HEK293 (cell line): ENCODE measurements at regions not wholly inside any gene's neighbourhood (a gene's known extent, or its start where the extent isn't known, plus 50 kb on each side); places are given as distances from the start of the nearest gene placed in this dataset.

Source experiments
- CTCF ChIA-PET: fragments of 350-600 bp; formaldehyde crosslinking; extraction: SDS; loops from one replicate; lab custom pipeline; 2021; ENCODE audit warnings: antibody characterized with exemption; lab: Yijun Ruan, JAX
- POLR2A ChIA-PET: fragments of 300-600 bp; formaldehyde crosslinking; extraction: SDS; loops from one replicate; lab custom pipeline; 2020; ENCODE audit warnings: antibody characterized with exemption, inconsistent platforms; lab: Yijun Ruan, JAX
- H3K27ac ChIP-seq: fragments of 200-500 bp; sonication (Bioruptor generic); 2 replicates; pipeline ENCODE4 v1.5.1; 2014; ENCODE audit warnings: low read depth, low read length, control low read depth, inconsistent platforms; ENCODE audit errors: extremely low read depth
- H3K36me3 ChIP-seq, 2 experiments: fragments of 200-500 bp in 1 of 2; sonication (Bioruptor generic) in 1 of 2; 1 replicate in 1 of 2; 2 replicates in 1 of 2; pipeline ENCODE4 v1.5.1; 2014 to 2017; ENCODE audit warnings: inconsistent platforms in 2 of 2, low read length in 2 of 2; ENCODE audit not compliant: control insufficient read depth in 2 of 2, insufficient read depth in 1 of 2
- H3K4me1 ChIP-seq: fragments of 200-500 bp; sonication (Bioruptor generic); 2 replicates; pipeline ENCODE4 v1.5.1; 2014; ENCODE audit warnings: mild to moderate bottlenecking, low read length, inconsistent platforms; ENCODE audit not compliant: control insufficient read depth, insufficient read depth
- H3K4me3 ChIP-seq: 2 replicates; pipeline ENCODE4 v1.5.1; 2011; ENCODE audit warnings: low read depth, mild to moderate bottlenecking, control low read depth, low read length, moderate library complexity
- H3K9me3 ChIP-seq: fragments of 200-500 bp; sonication (Bioruptor generic); 2 replicates; pipeline ENCODE4 v1.5.1; 2014; ENCODE audit warnings: low read depth, low read length, inconsistent platforms; ENCODE audit not compliant: control insufficient read depth, insufficient read depth
- ATF2 ChIP-seq: fragments of 450-650 bp; formaldehyde crosslinking; IDR thresholded peaks from 2 replicates; pipeline ENCODE4 v1.5.1; 2016; ENCODE audit warnings: missing biosample characterization, missing genetic modification characterization, low read depth
- BCL11A ChIP-seq: fragments of 450-650 bp; formaldehyde crosslinking; IDR thresholded peaks from 2 replicates; pipeline ENCODE4 v1.5.1; 2016; ENCODE audit warnings: low read depth, missing biosample characterization, missing genetic modification characterization
- HOXC10 ChIP-seq: sonication (generic); formaldehyde crosslinking; IDR thresholded peaks from 2 replicates; pipeline ENCODE4 v1.8.1; 2023; ENCODE audit warnings: mild to moderate bottlenecking, missing genetic modification reagents
- REST ChIP-seq: fragments of 450-650 bp; formaldehyde crosslinking; IDR thresholded peaks from 2 replicates; pipeline ENCODE4 v1.5.1; 2016; ENCODE audit warnings: missing biosample characterization, missing genetic modification characterization
- ZBTB8A ChIP-seq: fragments of 450-650 bp; formaldehyde crosslinking; IDR thresholded peaks from 2 replicates; pipeline ENCODE4 v1.5.1; 2016; ENCODE audit warnings: missing biosample characterization, missing genetic modification characterization
- ZNF132 ChIP-seq: fragments of 450-650 bp; formaldehyde crosslinking; IDR thresholded peaks from 2 replicates; pipeline ENCODE4 v1.5.1; 2017; ENCODE audit warnings: missing biosample characterization, missing genetic modification characterization, borderline replicate concordance
- ZNF133 ChIP-seq: fragments of 450-650 bp; formaldehyde crosslinking; IDR thresholded peaks from 2 replicates; pipeline ENCODE4 v1.5.1; 2016; ENCODE audit warnings: missing biosample characterization, missing genetic modification characterization
- ZNF140 ChIP-seq: fragments of 450-650 bp; formaldehyde crosslinking; IDR thresholded peaks from 2 replicates; pipeline ENCODE4 v1.5.1; 2016; ENCODE audit warnings: missing biosample characterization, missing genetic modification characterization
- ZNF148 ChIP-seq: fragments of 450-650 bp; formaldehyde crosslinking; IDR thresholded peaks from 2 replicates; pipeline ENCODE4 v1.5.0; 2017; ENCODE audit warnings: missing biosample characterization, missing genetic modification characterization, borderline replicate concordance
- ZNF16 ChIP-seq: fragments of 450-650 bp; formaldehyde crosslinking; IDR thresholded peaks from 2 replicates; pipeline ENCODE4 v1.5.1; 2016; ENCODE audit warnings: low read depth, missing biosample characterization, missing genetic modification characterization
- ZNF202 ChIP-seq: fragments of 450-650 bp; formaldehyde crosslinking; IDR thresholded peaks from 2 replicates; pipeline ENCODE4 v1.5.1; 2016; ENCODE audit warnings: missing biosample characterization, missing genetic modification characterization, borderline replicate concordance
- ZNF223 ChIP-seq: fragments of 450-650 bp; formaldehyde crosslinking; IDR thresholded peaks from 2 replicates; pipeline ENCODE4 v1.5.1; 2016; ENCODE audit warnings: missing biosample characterization, missing genetic modification characterization
- ZNF248 ChIP-seq: fragments of 450-650 bp; formaldehyde crosslinking; IDR thresholded peaks from 2 replicates; pipeline ENCODE4 v1.5.1; 2017; ENCODE audit warnings: missing biosample characterization, missing genetic modification characterization
- ZNF324 ChIP-seq: fragments of 450-650 bp; formaldehyde crosslinking; IDR thresholded peaks from 2 replicates; pipeline ENCODE4 v1.5.1; 2016; ENCODE audit warnings: missing biosample characterization, missing genetic modification characterization
- ZNF350 ChIP-seq: fragments of 450-650 bp; formaldehyde crosslinking; IDR thresholded peaks from 2 replicates; pipeline ENCODE4 v1.5.0; 2017; ENCODE audit warnings: missing biosample characterization, mild to moderate bottlenecking, missing genetic modification characterization
- ZNF391 ChIP-seq: fragments of 450-650 bp; formaldehyde crosslinking; IDR thresholded peaks from 2 replicates; pipeline ENCODE4 v1.5.1; 2016; ENCODE audit warnings: low read depth, missing biosample characterization, missing genetic modification characterization, borderline replicate concordance
- ZNF394 ChIP-seq: fragments of 450-650 bp; formaldehyde crosslinking; IDR thresholded peaks from 2 replicates; pipeline ENCODE4 v1.5.1; 2016; ENCODE audit warnings: missing biosample characterization, missing genetic modification characterization, mild to moderate bottlenecking, moderate library complexity, borderline replicate concordance
- ZNF426 ChIP-seq: fragments of 450-650 bp; formaldehyde crosslinking; IDR thresholded peaks from 2 replicates; pipeline ENCODE4 v1.5.1; 2017; ENCODE audit warnings: missing biosample characterization, missing genetic modification characterization, mild to moderate bottlenecking, inconsistent platforms, moderate library complexity
- ZNF518A ChIP-seq: fragments of 450-650 bp; formaldehyde crosslinking; conservative IDR thresholded peaks from 2 replicates; pipeline ENCODE4 v1.5.1; 2016; ENCODE audit warnings: low read depth, missing biosample characterization, missing genetic modification characterization
- ZNF555 ChIP-seq: fragments of 450-650 bp; formaldehyde crosslinking; conservative IDR thresholded peaks from 2 replicates; pipeline ENCODE4 v1.5.1; 2017; ENCODE audit warnings: missing biosample characterization, mild to moderate bottlenecking, missing genetic modification characterization, inconsistent platforms
- ZNF623 ChIP-seq: fragments of 450-650 bp; formaldehyde crosslinking; IDR thresholded peaks from 2 replicates; pipeline ENCODE4 v1.5.1; 2016; ENCODE audit warnings: missing biosample characterization, missing genetic modification characterization
- ZNF624 ChIP-seq: fragments of 450-650 bp; formaldehyde crosslinking; IDR thresholded peaks from 2 replicates; pipeline ENCODE4 v1.5.1; 2017; ENCODE audit warnings: missing biosample characterization, missing genetic modification characterization
- ZNF654 ChIP-seq: fragments of 450-650 bp; formaldehyde crosslinking; IDR thresholded peaks from 2 replicates; pipeline ENCODE4 v1.5.1; 2016; ENCODE audit warnings: low read depth, missing biosample characterization, missing genetic modification characterization
- ZNF704 ChIP-seq: fragments of 450-650 bp; formaldehyde crosslinking; IDR thresholded peaks from 2 replicates; pipeline ENCODE4 v1.5.1; 2016; ENCODE audit warnings: missing biosample characterization, missing genetic modification characterization
- ZNF777 ChIP-seq: fragments of 450-650 bp; formaldehyde crosslinking; IDR thresholded peaks from 2 replicates; pipeline ENCODE4 v1.5.1; 2017; ENCODE audit warnings: missing biosample characterization, missing genetic modification characterization, borderline replicate concordance

- no peaks in the 10 kb centered on the region for H3K9me3 ChIP-seq
- no peaks in the 10 kb centered on the region for H3K36me3 ChIP-seq
- H3K4me3 ChIP-seq: no peak overlapping the region
- CTCF ChIA-PET: no interaction called here
- H3K27ac ChIP-seq: no peak overlapping the region
- POLR2A ChIA-PET: no interaction called here
- H3K4me1 ChIP-seq: no peaks in the 10 kb centered on the region
- TF ChIP-seq ZNF248 (tag by site-specific recombination): no peak
- 0 out of 2 replicates have a peak, but pooled peaks have one; percentile 30 for TF ChIP-seq REST
- no peak for TF ChIP-seq ZNF704 (tag by site-specific recombination)
- TF ChIP-seq ZNF140 (tag by site-specific recombination): peak; percentile 37; the same call in 1 of the 2 replicates
- TF ChIP-seq ZNF654 (tag by site-specific recombination): peak; percentile 22; the same call in 1 of the 2 replicates
- peak; percentile 57 for TF ChIP-seq ZNF555 (tag by site-specific recombination)
- TF ChIP-seq ZNF202: 0 out of 2 replicates have a peak, but pooled peaks have one; percentile 42
- peak; percentile 59; the same call in 1 of the 2 replicates for TF ChIP-seq ZNF394
- TF ChIP-seq ZNF623: peak; percentile 30; the same call in 1 of the 2 replicates
- TF ChIP-seq ZNF777 (tag by site-specific recombination): no peak
- TF ChIP-seq ZNF324: no peak
- TF ChIP-seq ZNF624: no peak
- peak; percentile 62 for TF ChIP-seq ZNF426 (tag by site-specific recombination)
- no peak for TF ChIP-seq ZNF223 (tag by site-specific recombination)
- TF ChIP-seq BCL11A (tag by site-specific recombination): no peak
- no peak for TF ChIP-seq ZNF350 (tag by site-specific recombination)
- TF ChIP-seq ZNF132 (tag by site-specific recombination): no peak
- TF ChIP-seq ATF2 (tag by site-specific recombination): no peak
- no peak for TF ChIP-seq HOXC10 (CRISPR knock-in tag)
- TF ChIP-seq ZNF16 (tag by site-specific recombination): no peak
- peak; percentile 71 for TF ChIP-seq ZNF518A (tag by site-specific recombination)
- no peak for TF ChIP-seq ZNF133 (tag by site-specific recombination)
- no peak for TF ChIP-seq ZNF148 (tag by site-specific recombination)
- peak; percentile 49; the same call in 1 of the 2 replicates for TF ChIP-seq ZBTB8A (tag by site-specific recombination)
- no peak for TF ChIP-seq ZNF391 (tag by site-specific recombination)
These were observed 132.6 kb upstream of the CDH10 start for GRCh38 chr5:24777392-24777791.
